Brain microvascular endothelial cell (primary cell): ENCODE measurements at regions not wholly inside any gene's neighbourhood (a gene's known extent, or its start where the extent isn't known, plus 50 kb on each side); places are given as distances from the start of the nearest gene placed in this dataset.
A peak's percentile ranks its signal among the peaks of the same experiment; 100 is the strongest.

Source experiments
- DNase-seq: peaks from one replicate; pipeline ENCODE4 v3.0.0-alpha.2; 2020
- H3K27ac ChIP-seq: fragments of 250-450 bp; sonication (Bioruptor Pico); 2 replicates; pipeline ENCODE4 v1.5.1; 2020; ENCODE audit warnings: mild to moderate bottlenecking, moderate library complexity
- H3K27me3 ChIP-seq: fragments of 250-450 bp; sonication (Bioruptor Pico); replicated peaks from 2 replicates; pipeline ENCODE4 v1.5.1; 2020; ENCODE audit warnings: mild to moderate bottlenecking
- H3K36me3 ChIP-seq: fragments of 250-450 bp; sonication (Bioruptor Pico); replicated peaks from 2 replicates; pipeline ENCODE4 v1.5.1; 2020; ENCODE audit warnings: mild to moderate bottlenecking
- H3K4me3 ChIP-seq: 2 replicates; pipeline ENCODE4 v1.5.1; 2011; ENCODE audit warnings: low read depth, mild to moderate bottlenecking, control low read depth, low read length, moderate library complexity
- CTCF ChIP-seq: IDR thresholded peaks from 2 replicates; pipeline ENCODE4 v1.5.1; 2011; ENCODE audit warnings: low read depth, mild to moderate bottlenecking, moderate library complexity, low read length, control low read depth, inconsistent platforms; ENCODE audit errors: missing control alignments
- in situ Hi-C: cut with HindIII; loops from 2 replicates; pipeline ENCODE4 v1.10.0; 2017; ENCODE audit warnings: low sequenced_read_pairs, low pct_ligation_motif_present

- Histone ChIP-seq H3K27ac (no peak overlapping the region), H3K4me3 (no peak overlapping the region), H3K27me3 (no peaks in the 10 kb centered on the region), H3K36me3 (no peaks in the 10 kb centered on the region)
- TF ChIP-seq CTCF: no peak
- no peak for DNase-seq
- in situ Hi-C loops: no loop called here
These were observed 126.8 kb upstream of the SERPINE2 start for GRCh38 chr2:224165901-224166319.

DNA sequence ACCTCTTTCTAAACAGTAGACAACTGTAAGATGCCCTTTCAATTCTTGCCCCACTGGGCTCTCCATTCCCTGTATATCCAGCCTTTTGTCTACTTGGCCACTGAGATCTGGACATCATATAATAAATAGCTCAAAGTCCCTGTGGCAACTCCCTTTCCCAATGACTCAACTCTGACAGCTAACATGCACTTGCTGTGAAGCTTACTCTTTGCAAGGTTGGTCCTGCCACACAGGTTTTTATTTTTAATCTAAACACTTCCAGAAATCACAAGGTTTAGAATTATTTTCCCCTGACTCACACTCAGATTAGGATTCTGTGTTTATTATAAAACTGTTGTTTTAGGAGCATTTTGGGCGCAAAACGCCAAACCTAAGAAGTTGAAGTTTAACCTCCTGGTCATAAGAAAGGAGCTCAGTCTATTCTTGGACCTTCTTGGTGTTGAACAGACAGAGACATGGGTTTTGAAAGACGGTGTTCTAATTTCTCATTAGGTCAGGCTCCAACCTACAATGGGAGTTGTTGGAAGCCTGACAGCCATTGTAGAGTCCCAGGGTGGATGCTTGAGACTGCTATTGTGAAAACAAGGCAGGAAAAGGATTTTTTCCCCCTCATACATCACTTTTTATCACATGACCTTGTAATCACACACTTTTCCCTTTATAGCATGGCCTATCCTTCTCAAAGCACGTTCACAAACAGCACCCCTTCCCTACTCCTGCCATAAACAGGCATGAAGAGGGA, 124.7 kb upstream of the SERPINE2 start:
- H3K27ac ChIP-seq: peak overlapping the region; percentile 70
- DNase-seq: peak; percentile 54
- no peaks in the 10 kb centered on the region for H3K36me3 ChIP-seq
- no peak overlapping the region for H3K4me3 ChIP-seq
- no peak for TF ChIP-seq CTCF
- in situ Hi-C loops: no loop called here
- no peaks in the 10 kb centered on the region for H3K27me3 ChIP-seq

DNA sequence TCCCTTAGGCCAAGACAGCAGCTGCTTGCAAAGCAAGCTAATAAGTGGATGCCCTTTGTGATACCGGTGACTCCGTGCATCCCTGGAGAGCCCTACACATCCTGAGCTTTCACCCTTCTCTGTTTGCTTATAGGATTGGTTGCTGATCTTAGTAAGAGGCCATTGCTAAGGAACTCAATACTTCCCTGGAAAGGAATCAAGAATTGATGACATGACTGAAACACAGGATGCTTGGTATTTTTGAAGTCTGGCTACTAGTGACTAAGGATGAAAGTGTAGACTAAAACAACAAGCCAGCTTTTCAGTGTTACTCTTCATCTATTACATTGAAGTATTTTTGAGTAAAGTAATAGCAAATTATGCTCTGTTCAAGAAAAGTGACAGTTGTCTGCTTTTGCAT, 123.0 kb upstream of the SERPINE2 start:
- no peak overlapping the region for H3K4me3 ChIP-seq
- DNase-seq: peak; percentile 60
- TF ChIP-seq CTCF: no peak
- in situ Hi-C loops: no loop called here
- no peaks in the 10 kb centered on the region for H3K36me3 ChIP-seq
- peak overlapping the region; percentile 70 for H3K27ac ChIP-seq
- no peaks in the 10 kb centered on the region for H3K27me3 ChIP-seq

GRCh38 chr2:224161712-224162111, 122.6 kb upstream of the SERPINE2 start:
- Histone ChIP-seq H3K27ac (peak overlapping the region; percentile 70), H3K4me3 (no peak overlapping the region), H3K27me3 (no peaks in the 10 kb centered on the region), H3K36me3 (no peaks in the 10 kb centered on the region)
- no peak for TF ChIP-seq CTCF
- no peak for DNase-seq
- in situ Hi-C loops: no loop called here

DNA sequence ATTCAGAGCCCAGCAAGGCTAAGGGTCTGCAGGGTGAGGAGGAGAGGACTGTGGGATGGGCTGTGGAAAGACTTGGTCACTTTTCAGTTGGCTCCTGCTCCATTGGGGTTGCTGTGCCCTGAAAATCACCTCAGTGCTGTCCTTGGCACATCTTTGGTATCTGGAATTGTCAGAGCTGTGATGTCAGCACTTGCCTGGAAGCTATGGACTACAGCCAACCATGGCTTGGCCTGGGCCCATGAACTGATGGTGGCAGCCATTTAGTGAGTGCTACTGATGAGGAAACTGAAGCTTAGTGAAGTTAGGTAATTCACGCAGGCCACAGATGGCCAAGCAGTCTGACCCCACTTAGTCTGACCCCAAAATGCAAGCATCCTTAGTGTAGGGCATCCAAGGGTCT, 121.8 kb upstream of the SERPINE2 start:
- Histone ChIP-seq H3K27ac (no peak overlapping the region), H3K4me3 (no peak overlapping the region), H3K27me3 (no peaks in the 10 kb centered on the region), H3K36me3 (no peaks in the 10 kb centered on the region)
- no peak for TF ChIP-seq CTCF
- no peak for DNase-seq
- in situ Hi-C loops: no loop called here
